Neural progenitor cell (in vitro differentiated cells): ENCODE measurements at regions not wholly inside any gene's neighbourhood (a gene's known extent, or its start where the extent isn't known, plus 50 kb on each side); places are given as distances from the start of the nearest gene placed in this dataset.
"Not testable (repeated sequence)": the region's sequence is repeated elsewhere in the genome, so short reads cannot be mapped to it uniquely, and the experiment has no call there.

Experiments
- DNase-seq: peaks from one replicate; pipeline ENCODE4 v3.0.0-alpha.2; 2016; ENCODE audit warnings: low spot score
- H2AFZ ChIP-seq: fragments of 200-600 bp; sonication (generic); replicated peaks from 2 replicates; pipeline ENCODE4 v1.6.1; 2016; ENCODE audit warnings: antibody characterized with exemption
- H3F3A ChIP-seq: fragments of 200-600 bp; sonication (generic); 2 replicates; pipeline ENCODE4 v1.6.1; 2016; ENCODE audit warnings: antibody characterized with exemption, low read depth
- H3K27ac ChIP-seq: fragments of 200-600 bp; sonication (generic); 2 replicates; pipeline ENCODE4 v1.5.1; 2016; ENCODE audit warnings: mild to moderate bottlenecking
- H3K27me3 ChIP-seq: fragments of 200-600 bp; sonication (generic); 2 replicates; pipeline ENCODE4 v1.6.1; 2016; ENCODE audit warnings: mild to moderate bottlenecking, moderate library complexity
- H3K36me3 ChIP-seq: fragments of 200-600 bp; sonication (generic); 2 replicates; pipeline ENCODE4 v1.5.1; 2016
- H3K4me1 ChIP-seq: fragments of 200-600 bp; sonication (generic); 2 replicates; pipeline ENCODE4 v1.6.1; 2016; ENCODE audit warnings: mixed run types
- H3K4me2 ChIP-seq: fragments of 200-600 bp; sonication (generic); 2 replicates; pipeline ENCODE4 v1.6.1; 2016
- H3K4me3 ChIP-seq: fragments of 200-600 bp; sonication (generic); 2 replicates; pipeline ENCODE4 v1.5.1; 2016
- H3K79me2 ChIP-seq: fragments of 200-600 bp; sonication (generic); 2 replicates; pipeline ENCODE4 v1.6.1; 2016; ENCODE audit warnings: low read depth
- H3K9ac ChIP-seq: fragments of 200-600 bp; sonication (generic); 2 replicates; pipeline ENCODE4 v1.6.1; 2016
- H3K9me3 ChIP-seq: fragments of 200-600 bp; sonication (generic); 2 replicates; pipeline ENCODE4 v1.5.1; 2016; ENCODE audit warnings: low read depth
- H4K20me1 ChIP-seq: fragments of 200-600 bp; sonication (generic); 2 replicates; pipeline ENCODE4 v1.6.1; 2016; ENCODE audit warnings: low read depth
- H3K27ac Mint-ChIP-seq: 3 replicates; pipeline ENCODE4 v1.8.0; 2021; ENCODE audit warnings: mixed read lengths
- H3K27me3 Mint-ChIP-seq: 2 replicates; pipeline ENCODE4 v1.8.0; 2022; ENCODE audit warnings: low read depth, mild to moderate bottlenecking, inconsistent platforms, moderate library complexity, mixed read lengths; ENCODE audit not compliant: insufficient read depth
- H3K36me3 Mint-ChIP-seq: 3 replicates; pipeline ENCODE4 v1.8.0; 2021; ENCODE audit warnings: mixed read lengths
- H3K4me1 Mint-ChIP-seq: 3 replicates; pipeline ENCODE4 v1.8.0; 2021; ENCODE audit warnings: mixed read lengths
- H3K4me3 Mint-ChIP-seq: 3 replicates; pipeline ENCODE4 v1.8.0; 2021; ENCODE audit warnings: mild to moderate bottlenecking, moderate library complexity, mixed read lengths
- H3K9me3 Mint-ChIP-seq: 3 replicates; pipeline ENCODE4 v1.8.0; 2020; ENCODE audit warnings: mixed read lengths
- CTCF ChIP-seq: fragments of 200-600 bp; sonication (generic); IDR thresholded peaks from 2 replicates; pipeline ENCODE4 v1.5.1; 2017; ENCODE audit warnings: antibody characterized with exemption, mild to moderate bottlenecking
- EZH2 ChIP-seq: fragments of 200-600 bp; sonication (generic); IDR thresholded peaks from 2 replicates; pipeline ENCODE4 v1.6.1; 2017; ENCODE audit warnings: antibody characterized with exemption, mild to moderate bottlenecking, moderate library complexity
- EZH2phosphoT487 ChIP-seq: fragments of 200-600 bp; sonication (generic); IDR thresholded peaks from 2 replicates; pipeline ENCODE4 v1.6.1; 2017; ENCODE audit warnings: antibody characterized with exemption

GRCh38 chr4:110415478-110415877 lies 60.5 kb upstream of the ENPEP start:
- Histone ChIP-seq H3K36me3 (no peaks in the 10 kb centered on the region), H3K4me1 (peaks cover 16% of the 10 kb centered on the region), H3F3A (peaks cover 11% of the 10 kb centered on the region), H3K27ac (no peak overlapping the region), H3K9me3 (no peaks in the 10 kb centered on the region), H2AFZ (no peak overlapping the region), H3K4me2 (no peak overlapping the region), H4K20me1 (no peaks in the 10 kb centered on the region), H3K4me3 (no peak overlapping the region), H3K9ac (no peak overlapping the region), H3K79me2 (no peaks in the 10 kb centered on the region), H3K27me3 (peaks cover 38% of the 10 kb centered on the region)
- peaks cover 2% of the 10 kb centered on the region for H3K36me3 Mint-ChIP-seq
- no peak overlapping the region for H3K4me3 Mint-ChIP-seq
- peaks cover 4% of the 10 kb centered on the region for H3K27me3 Mint-ChIP-seq
- H3K27ac Mint-ChIP-seq: no peak overlapping the region
- peaks cover 23% of the 10 kb centered on the region for H3K9me3 Mint-ChIP-seq
- peaks cover 17% of the 10 kb centered on the region for H3K4me1 Mint-ChIP-seq
- DNase-seq: no peak
- no peak for TF ChIP-seq CTCF
- TF ChIP-seq EZH2: no peak
- TF ChIP-seq EZH2phosphoT487: no peak

- no peak overlapping the region for H2AFZ ChIP-seq
- H4K20me1 ChIP-seq: no peaks in the 10 kb centered on the region
- TF ChIP-seq CTCF: no peak
- no peak for TF ChIP-seq EZH2phosphoT487
- TF ChIP-seq EZH2: no peak
- peaks cover 11% of the 10 kb centered on the region for H3F3A ChIP-seq
- Mint-ChIP-seq H3K36me3 (peaks cover 2% of the 10 kb centered on the region), H3K27ac (no peak overlapping the region), H3K9me3 (peaks cover 23% of the 10 kb centered on the region), H3K4me3 (no peak overlapping the region), H3K27me3 (peaks cover 4% of the 10 kb centered on the region), H3K4me1 (peaks cover 17% of the 10 kb centered on the region)
- H3K4me1 ChIP-seq: peaks cover 16% of the 10 kb centered on the region
- no peak overlapping the region for H3K9ac ChIP-seq
- no peak overlapping the region for H3K4me2 ChIP-seq
- H3K9me3 ChIP-seq: no peaks in the 10 kb centered on the region
- no peak overlapping the region for H3K27ac ChIP-seq
- peaks cover 38% of the 10 kb centered on the region for H3K27me3 ChIP-seq
- H3K36me3 ChIP-seq: no peaks in the 10 kb centered on the region
- H3K79me2 ChIP-seq: no peaks in the 10 kb centered on the region
- DNase-seq: no peak
- no peak overlapping the region for H3K4me3 ChIP-seq
Observed at GRCh38 chr4:110415041-110415440, 60.9 kb upstream of the ENPEP start.

- peaks cover 11% of the 10 kb centered on the region for H3F3A ChIP-seq
- DNase-seq: no peak
- no peak overlapping the region for H3K4me3 Mint-ChIP-seq
- H3K4me1 Mint-ChIP-seq: peaks cover 17% of the 10 kb centered on the region
- peaks cover 4% of the 10 kb centered on the region for H3K27me3 Mint-ChIP-seq
- no peaks in the 10 kb centered on the region for H3K36me3 ChIP-seq
- H3K9me3 Mint-ChIP-seq: peaks cover 25% of the 10 kb centered on the region
- no peak overlapping the region for H3K4me2 ChIP-seq
- no peak overlapping the region for H3K9ac ChIP-seq
- TF ChIP-seq CTCF (no peak), EZH2phosphoT487 (no peak), EZH2 (no peak)
- H3K27ac Mint-ChIP-seq: no peak overlapping the region
- H3K27me3 ChIP-seq: peaks cover 38% of the 10 kb centered on the region
- H3K9me3 ChIP-seq: no peaks in the 10 kb centered on the region
- no peak overlapping the region for H3K27ac ChIP-seq
- peaks cover 16% of the 10 kb centered on the region for H3K4me1 ChIP-seq
- H3K4me3 ChIP-seq: no peak overlapping the region
- no peak overlapping the region for H2AFZ ChIP-seq
- H4K20me1 ChIP-seq: no peaks in the 10 kb centered on the region
- H3K79me2 ChIP-seq: no peaks in the 10 kb centered on the region
- peaks cover 2% of the 10 kb centered on the region for H3K36me3 Mint-ChIP-seq
Observed at GRCh38 chr4:110414561-110414920, 61.4 kb upstream of the ENPEP start.

GRCh38 chr4:110413807-110414560 lies 62.0 kb upstream of the ENPEP start:
- Histone ChIP-seq H3F3A (peaks cover 11% of the 10 kb centered on the region), H3K4me1 (peaks cover 16% of the 10 kb centered on the region), H3K27me3 (peaks cover 38% of the 10 kb centered on the region)
- peak overlapping the region; percentile 64 for H3K27ac Mint-ChIP-seq
- not testable (repeated sequence) for H3K9ac ChIP-seq, H4K20me1 ChIP-seq, H3K79me2 ChIP-seq, H3K4me2 ChIP-seq, H3K9me3 ChIP-seq, H3K27me3 Mint-ChIP-seq, H3K4me3 ChIP-seq, H3K36me3 Mint-ChIP-seq, H3K27ac ChIP-seq, H3K36me3 ChIP-seq, DNase-seq, H3K4me3 Mint-ChIP-seq, H2AFZ ChIP-seq
- H3K4me1 Mint-ChIP-seq: peaks cover 17% of the 10 kb centered on the region
- peaks cover 26% of the 10 kb centered on the region for H3K9me3 Mint-ChIP-seq
